ENCODE measurements at regions not wholly inside any gene's neighbourhood (a gene's known extent, or its start where the extent isn't known, plus 50 kb on each side); places are given as distances from the start of the nearest gene placed in this dataset.
A peak's percentile ranks its signal among the peaks of the same experiment; 100 is the strongest.

- H3K4me1 ChIP-seq (ENCODE audit: control insufficient read depth, insufficient read depth, low read length, poor library complexity, severe bottlenecking) = peaks cover 3% of the 10 kb centered on the region
- no peaks in the 10 kb centered on the region for H3K36me3 ChIP-seq (ENCODE audit: control insufficient read depth, insufficient read depth, low read length)
- no peaks in the 10 kb centered on the region for H3K9me3 ChIP-seq (ENCODE audit: control insufficient read depth, low read length)
- no peak overlapping the region for H3K4me3 ChIP-seq (ENCODE audit: extremely low read depth, insufficient read depth, low read length, poor library complexity, severe bottlenecking)
- no peak overlapping the region for H3K27ac ChIP-seq (ENCODE audit: low read depth, low read length, severe bottlenecking)
Measured at GRCh38 chr10:113359655-113360054, 193.2 kb upstream of the HABP2 start.

GRCh38 chr10:113360870-113361269 is 192.0 kb upstream of the HABP2 start:
- Histone ChIP-seq H3K4me1 (ENCODE audit: control insufficient read depth, insufficient read depth, low read length, poor library complexity, severe bottlenecking) (peaks cover 3% of the 10 kb centered on the region), H3K4me3 (ENCODE audit: extremely low read depth, insufficient read depth, low read length, poor library complexity, severe bottlenecking) (no peak overlapping the region), H3K36me3 (ENCODE audit: control insufficient read depth, insufficient read depth, low read length) (no peaks in the 10 kb centered on the region), H3K9me3 (ENCODE audit: control insufficient read depth, low read length) (peaks cover 4% of the 10 kb centered on the region), H3K27ac (ENCODE audit: low read depth, low read length, severe bottlenecking) (no peak overlapping the region)
- 82 to 96% methylated on average over 3 of the region's 4 CpGs for WGBS, 2 experiments (ENCODE audit: insufficient coverage in 2 of 2)

GRCh38 chr10:113362645-113363091 is 190.2 kb upstream of the HABP2 start:
- Histone ChIP-seq H3K4me1 (ENCODE audit: control insufficient read depth, insufficient read depth, low read length, poor library complexity, severe bottlenecking) (peaks cover 3% of the 10 kb centered on the region), H3K9me3 (ENCODE audit: control insufficient read depth, low read length) (peaks cover 4% of the 10 kb centered on the region), H3K36me3 (ENCODE audit: control insufficient read depth, insufficient read depth, low read length) (no peaks in the 10 kb centered on the region), H3K27ac (ENCODE audit: low read depth, low read length, severe bottlenecking) (no peak overlapping the region), H3K4me3 (ENCODE audit: extremely low read depth, insufficient read depth, low read length, poor library complexity, severe bottlenecking) (no peak overlapping the region)

- no peaks in the 10 kb centered on the region for H3K36me3 ChIP-seq (ENCODE audit: control insufficient read depth, insufficient read depth, low read length)
- H3K9me3 ChIP-seq (ENCODE audit: control insufficient read depth, low read length) = peaks cover 4% of the 10 kb centered on the region
- H3K4me1 ChIP-seq (ENCODE audit: control insufficient read depth, insufficient read depth, low read length, poor library complexity, severe bottlenecking) = no peaks in the 10 kb centered on the region
- H3K27ac ChIP-seq (ENCODE audit: low read depth, low read length, severe bottlenecking) = no peak overlapping the region
- WGBS, 2 experiments (ENCODE audit: insufficient coverage in 2 of 2) = 87 to 96% methylated on average over 2 to 3 of the region's 3 CpGs
- no peak overlapping the region for H3K4me3 ChIP-seq (ENCODE audit: extremely low read depth, insufficient read depth, low read length, poor library complexity, severe bottlenecking)
Measured at GRCh38 chr10:113364227-113364626, 188.6 kb upstream of the HABP2 start.

- Histone ChIP-seq H3K4me3 (ENCODE audit: extremely low read depth, insufficient read depth, low read length, poor library complexity, severe bottlenecking) (no peak overlapping the region), H3K27ac (ENCODE audit: low read depth, low read length, severe bottlenecking) (no peak overlapping the region), H3K4me1 (ENCODE audit: control insufficient read depth, insufficient read depth, low read length, poor library complexity, severe bottlenecking) (no peaks in the 10 kb centered on the region), H3K9me3 (ENCODE audit: control insufficient read depth, low read length) (peaks cover 4% of the 10 kb centered on the region), H3K36me3 (ENCODE audit: control insufficient read depth, insufficient read depth, low read length) (no peaks in the 10 kb centered on the region)
- 75 to 92% methylated on average over 2 to 4 of the region's 6 CpGs for WGBS, 2 experiments (ENCODE audit: insufficient coverage in 2 of 2)
Measured at GRCh38 chr10:113368666-113369364, 184.0 kb upstream of the HABP2 start.

- Histone ChIP-seq H3K27ac (ENCODE audit: low read depth, low read length, severe bottlenecking) (no peak overlapping the region), H3K36me3 (ENCODE audit: control insufficient read depth, insufficient read depth, low read length) (no peaks in the 10 kb centered on the region), H3K9me3 (ENCODE audit: control insufficient read depth, low read length) (peaks cover 4% of the 10 kb centered on the region), H3K4me3 (ENCODE audit: extremely low read depth, insufficient read depth, low read length, poor library complexity, severe bottlenecking) (no peak overlapping the region), H3K4me1 (ENCODE audit: control insufficient read depth, insufficient read depth, low read length, poor library complexity, severe bottlenecking) (no peaks in the 10 kb centered on the region)
- WGBS, 2 experiments (ENCODE audit: insufficient coverage in 2 of 2) = 75 to 76% methylated on average over 5 of the region's 5 CpGs
Measured at GRCh38 chr10:113369365-113369694, 183.5 kb upstream of the HABP2 start.

- Histone ChIP-seq H3K36me3 (ENCODE audit: control insufficient read depth, insufficient read depth, low read length) (no peaks in the 10 kb centered on the region), H3K27ac (ENCODE audit: low read depth, low read length, severe bottlenecking) (no peak overlapping the region), H3K4me1 (ENCODE audit: control insufficient read depth, insufficient read depth, low read length, poor library complexity, severe bottlenecking) (peaks cover 4% of the 10 kb centered on the region), H3K9me3 (ENCODE audit: control insufficient read depth, low read length) (no peaks in the 10 kb centered on the region), H3K4me3 (ENCODE audit: extremely low read depth, insufficient read depth, low read length, poor library complexity, severe bottlenecking) (no peak overlapping the region)
- 100% methylated on average over 1 of the region's 1 CpG; no CpG with 5 or more reads in 1 of the 2 experiments for WGBS, 2 experiments (ENCODE audit: insufficient coverage in 2 of 2)
Measured at GRCh38 chr10:113376428-113376827, 176.4 kb upstream of the HABP2 start.

GRCh38 chr10:113379091-113379490 is 173.8 kb upstream of the HABP2 start:
- no peaks in the 10 kb centered on the region for H3K9me3 ChIP-seq (ENCODE audit: control insufficient read depth, low read length)
- peaks cover 29% of the 10 kb centered on the region for H3K4me1 ChIP-seq (ENCODE audit: control insufficient read depth, insufficient read depth, low read length, poor library complexity, severe bottlenecking)
- WGBS, 2 experiments (ENCODE audit: insufficient coverage in 2 of 2) = no CpG with 5 or more reads among the region's 1 CpG
- no peaks in the 10 kb centered on the region for H3K36me3 ChIP-seq (ENCODE audit: control insufficient read depth, insufficient read depth, low read length)
- no peak overlapping the region for H3K4me3 ChIP-seq (ENCODE audit: extremely low read depth, insufficient read depth, low read length, poor library complexity, severe bottlenecking)
- H3K27ac ChIP-seq (ENCODE audit: low read depth, low read length, severe bottlenecking) = no peak overlapping the region

GRCh38 chr10:113381416-113381815 is 171.4 kb upstream of the HABP2 start:
- WGBS, 2 experiments (ENCODE audit: insufficient coverage in 2 of 2) = 81 to 93% methylated on average over 5 to 6 of the region's 6 CpGs
- Histone ChIP-seq H3K36me3 (ENCODE audit: control insufficient read depth, insufficient read depth, low read length) (no peaks in the 10 kb centered on the region), H3K9me3 (ENCODE audit: control insufficient read depth, low read length) (no peaks in the 10 kb centered on the region), H3K27ac (ENCODE audit: low read depth, low read length, severe bottlenecking) (peak overlapping the region; percentile 85), H3K4me1 (ENCODE audit: control insufficient read depth, insufficient read depth, low read length, poor library complexity, severe bottlenecking) (peaks cover 49% of the 10 kb centered on the region), H3K4me3 (ENCODE audit: extremely low read depth, insufficient read depth, low read length, poor library complexity, severe bottlenecking) (no peak overlapping the region)

GRCh38 chr10:113381981-113382509 is 170.8 kb upstream of the HABP2 start:
- no peaks in the 10 kb centered on the region for H3K36me3 ChIP-seq (ENCODE audit: control insufficient read depth, insufficient read depth, low read length)
- peak overlapping the region; percentile 85 for H3K27ac ChIP-seq (ENCODE audit: low read depth, low read length, severe bottlenecking)
- no peak overlapping the region for H3K4me3 ChIP-seq (ENCODE audit: extremely low read depth, insufficient read depth, low read length, poor library complexity, severe bottlenecking)
- peaks cover 50% of the 10 kb centered on the region for H3K4me1 ChIP-seq (ENCODE audit: control insufficient read depth, insufficient read depth, low read length, poor library complexity, severe bottlenecking)
- WGBS, 2 experiments (ENCODE audit: insufficient coverage in 2 of 2) = 72 to 79% methylated on average over 4 of the region's 9 CpGs
- H3K9me3 ChIP-seq (ENCODE audit: control insufficient read depth, low read length) = no peaks in the 10 kb centered on the region

GRCh38 chr10:113382691-113383090 is 170.2 kb upstream of the HABP2 start:
- peak overlapping the region; percentile 85 for H3K27ac ChIP-seq (ENCODE audit: low read depth, low read length, severe bottlenecking)
- no peak overlapping the region for H3K4me3 ChIP-seq (ENCODE audit: extremely low read depth, insufficient read depth, low read length, poor library complexity, severe bottlenecking)
- 83 to 96% methylated on average over 2 to 3 of the region's 3 CpGs for WGBS, 2 experiments (ENCODE audit: insufficient coverage in 2 of 2)
- no peaks in the 10 kb centered on the region for H3K36me3 ChIP-seq (ENCODE audit: control insufficient read depth, insufficient read depth, low read length)
- H3K4me1 ChIP-seq (ENCODE audit: control insufficient read depth, insufficient read depth, low read length, poor library complexity, severe bottlenecking) = peaks cover 50% of the 10 kb centered on the region
- no peaks in the 10 kb centered on the region for H3K9me3 ChIP-seq (ENCODE audit: control insufficient read depth, low read length)
